OCI-LY7 (cell line): ENCODE measurements at regions not wholly inside any gene's neighbourhood (a gene's known extent, or its start where the extent isn't known, plus 50 kb on each side); places are given as distances from the start of the nearest gene placed in this dataset.

Experiments used
- BruUV-seq: library from RNA; stranded (reverse); fragments of 400-500 nt; replicated peaks from 2 replicates; lab custom pipeline; 2021; lab: Mats Ljungman, UMichigan
- CTCF ChIA-PET: fragments of 300-600 bp; sonication (Branson Sonifier 250); formaldehyde crosslinking; loops from one replicate; lab custom pipeline; 2022; ENCODE audit warnings: antibody characterized with exemption; ENCODE audit not compliant: unreplicated experiment; lab: Charles Lee
- POLR2A ChIA-PET: fragments of 300-600 bp; sonication (Branson Sonifier 250); formaldehyde crosslinking; loops from one replicate; lab custom pipeline; 2022; ENCODE audit warnings: antibody characterized with exemption; lab: Charles Lee
- DNase-seq: peaks from one replicate; pipeline ENCODE4 v3.0.0-alpha.2; 2015; ENCODE audit warnings: low spot score
- H2AFZ ChIP-seq: fragments of 200-600 bp; sonication (generic), shearing (Covaris generic); 2 replicates; pipeline ENCODE4 v1.6.1; 2014; ENCODE audit warnings: mild to moderate bottlenecking, antibody characterized with exemption, low read length, moderate library complexity
- H3K27ac ChIP-seq: fragments of 200-600 bp; sonication (generic); 2 replicates; pipeline ENCODE4 v1.5.1; 2014; ENCODE audit warnings: mixed run types, low read depth, mild to moderate bottlenecking, moderate library complexity, low read length, inconsistent platforms; ENCODE audit not compliant: poor library complexity, severe bottlenecking
- H3K36me3 ChIP-seq: fragments of 200-600 bp; sonication (generic); 2 replicates; pipeline ENCODE4 v1.6.1; 2014; ENCODE audit warnings: mild to moderate bottlenecking, antibody characterized with exemption, low read length, moderate library complexity, mixed read lengths; ENCODE audit not compliant: insufficient read depth
- H3K4me1 ChIP-seq: fragments of 200-600 bp; sonication (generic); 2 replicates; pipeline ENCODE4 v1.5.1; 2014; ENCODE audit warnings: mild to moderate bottlenecking, low read length; ENCODE audit not compliant: insufficient read depth, poor library complexity, severe bottlenecking
- H3K4me2 ChIP-seq: fragments of 200-600 bp; sonication (generic); 2 replicates; pipeline ENCODE4 v1.6.1; 2014; ENCODE audit warnings: mild to moderate bottlenecking, low read length
- H3K4me3 ChIP-seq: fragments of 200-600 bp; sonication (generic); 2 replicates; pipeline ENCODE4 v1.5.1; 2014; ENCODE audit warnings: mild to moderate bottlenecking, low read depth, low read length; ENCODE audit not compliant: poor library complexity, severe bottlenecking
- H3K79me2 ChIP-seq: fragments of 200-600 bp; sonication (generic); 2 replicates; pipeline ENCODE4 v1.6.1; 2016; ENCODE audit warnings: low read depth, mild to moderate bottlenecking, low read length, moderate library complexity, mixed read lengths; ENCODE audit not compliant: insufficient read depth
- H3K9me2 ChIP-seq: fragments of 200-600 bp; sonication (generic); 2 replicates; pipeline ENCODE4 v1.6.1; 2016; ENCODE audit warnings: mild to moderate bottlenecking, low read length, mixed read lengths; ENCODE audit not compliant: insufficient read depth
- H3K9me3 ChIP-seq: fragments of 200-600 bp; sonication (generic); 2 replicates; pipeline ENCODE4 v1.6.1; 2014; ENCODE audit warnings: mild to moderate bottlenecking, mixed run types, low read length, mixed read lengths
- H4K20me1 ChIP-seq: fragments of 200-600 bp; sonication (generic); 2 replicates; pipeline ENCODE4 v1.6.1; 2014; ENCODE audit warnings: mild to moderate bottlenecking, antibody characterized with exemption, low read length, moderate library complexity, mixed read lengths; ENCODE audit not compliant: insufficient read depth
- CTCF ChIP-seq: fragments of 200-600 bp; sonication (generic); conservative IDR thresholded peaks from 2 replicates; pipeline ENCODE4 v1.5.1; 2014; ENCODE audit warnings: mild to moderate bottlenecking, antibody characterized with exemption, low read length, moderate library complexity, mixed read lengths
- EZH2phosphoT487 ChIP-seq: fragments of 200-600 bp; sonication (generic); IDR thresholded peaks from 2 replicates; pipeline ENCODE4 v1.6.1; 2018; ENCODE audit warnings: low read depth, borderline replicate concordance, mild to moderate bottlenecking, mixed run types, antibody characterized with exemption, low read length, moderate library complexity, mixed read lengths
- intact Hi-C: fragments of 100-400 bp; cut with micrococcal nuclease; formaldehyde crosslinking; loops from one replicate; pipeline ENCODE4 v1.10.0; 2022; ENCODE audit not compliant: unreplicated experiment

GRCh38 chr2:240364961-240365775 is 70.3 kb upstream of the GPC1 start:
- H3K79me2 ChIP-seq: no peaks in the 10 kb centered on the region
- H3K9me3 ChIP-seq: no peaks in the 10 kb centered on the region
- no peaks in the 10 kb centered on the region for H3K4me1 ChIP-seq
- ChIA-PET CTCF (interaction anchor here (0.6 kb wide), 1 partner anchor 79 kb away, joined by 3 read pairs; no protein-coding TSS in a partner anchor), POLR2A (no interaction called here)
- H2AFZ ChIP-seq: no peak overlapping the region
- intact Hi-C loops: no loop called here
- TF ChIP-seq CTCF: no peak
- TF ChIP-seq EZH2phosphoT487: no peak
- no peak overlapping the region for H3K27ac ChIP-seq
- no peak overlapping the region for H3K4me3 ChIP-seq
- H3K4me2 ChIP-seq: no peak overlapping the region
- no TSS peak for BruUV-seq
- DNase-seq: no peak
- H4K20me1 ChIP-seq: no peaks in the 10 kb centered on the region
- no peaks in the 10 kb centered on the region for H3K9me2 ChIP-seq
- H3K36me3 ChIP-seq: no peaks in the 10 kb centered on the region

GRCh38 chr2:240365971-240366471 is 69.4 kb upstream of the GPC1 start:
- Histone ChIP-seq H3K79me2 (no peaks in the 10 kb centered on the region), H3K9me2 (no peaks in the 10 kb centered on the region), H3K27ac (no peak overlapping the region), H3K4me1 (no peaks in the 10 kb centered on the region), H4K20me1 (no peaks in the 10 kb centered on the region), H3K4me2 (no peak overlapping the region), H3K4me3 (no peak overlapping the region), H3K9me3 (no peaks in the 10 kb centered on the region), H3K36me3 (no peaks in the 10 kb centered on the region), H2AFZ (no peak overlapping the region)
- no peak for DNase-seq
- ChIA-PET POLR2A (no interaction called here), CTCF (no interaction called here)
- no TSS peak for BruUV-seq
- intact Hi-C loops: no loop called here
- TF ChIP-seq CTCF: no peak
- no peak for TF ChIP-seq EZH2phosphoT487

GRCh38 chr2:240366901-240367300 is 68.6 kb upstream of the GPC1 start:
- CTCF ChIA-PET: no interaction called here
- POLR2A ChIA-PET: no interaction called here
- no TSS peak for BruUV-seq
- no peak overlapping the region for H2AFZ ChIP-seq
- no peak overlapping the region for H3K27ac ChIP-seq
- no peaks in the 10 kb centered on the region for H3K4me1 ChIP-seq
- no peak for TF ChIP-seq CTCF
- TF ChIP-seq EZH2phosphoT487: no peak
- DNase-seq: no peak
- intact Hi-C loops: no loop called here
- H3K4me3 ChIP-seq: no peak overlapping the region
- no peaks in the 10 kb centered on the region for H4K20me1 ChIP-seq
- H3K9me2 ChIP-seq: no peaks in the 10 kb centered on the region
- no peaks in the 10 kb centered on the region for H3K79me2 ChIP-seq
- H3K4me2 ChIP-seq: no peak overlapping the region
- no peaks in the 10 kb centered on the region for H3K9me3 ChIP-seq
- no peaks in the 10 kb centered on the region for H3K36me3 ChIP-seq
